Osteoblast (primary cell): ENCODE measurements at regions not wholly inside any gene's neighbourhood (a gene's known extent, or its start where the extent isn't known, plus 50 kb on each side); places are given as distances from the start of the nearest gene placed in this dataset.
"Not testable (repeated sequence)": the region's sequence is repeated elsewhere in the genome, so short reads cannot be mapped to it uniquely, and the experiment has no call there.

Experiments used
- DNase-seq: peaks from one replicate; pipeline ENCODE4 v3.0.0; 2011; ENCODE audit warnings: low spot score, mixed read lengths; ENCODE audit not compliant: insufficient read length; ENCODE audit errors: missing footprints
- H2AFZ ChIP-seq: 2 replicates; pipeline ENCODE4 v1.6.0; 2011; ENCODE audit warnings: mild to moderate bottlenecking, low read length
- H3K27ac ChIP-seq: 2 replicates; pipeline ENCODE4 v1.5.1; 2011; ENCODE audit warnings: mild to moderate bottlenecking, low read depth, low read length, moderate library complexity
- H3K27me3 ChIP-seq: 2 replicates; pipeline ENCODE4 v1.6.0; 2012; ENCODE audit warnings: mild to moderate bottlenecking, control low read depth, inconsistent platforms, low read length, moderate library complexity; ENCODE audit not compliant: insufficient read depth
- H3K36me3 ChIP-seq: 2 replicates; pipeline ENCODE4 v1.5.1; 2011; ENCODE audit warnings: mild to moderate bottlenecking, low read length, control low read depth, moderate library complexity; ENCODE audit not compliant: insufficient read depth
- H3K4me1 ChIP-seq: 2 replicates; pipeline ENCODE4 v1.5.1; 2011; ENCODE audit warnings: mild to moderate bottlenecking, low read length, control low read depth, moderate library complexity; ENCODE audit not compliant: insufficient read depth
- H3K4me2 ChIP-seq: 2 replicates; pipeline ENCODE4 v1.6.0; 2011; ENCODE audit warnings: mild to moderate bottlenecking, low read length; ENCODE audit not compliant: insufficient read depth
- H3K4me3 ChIP-seq: fragments of 200-600 bp; sonication (generic); 3 replicates; pipeline ENCODE4 v1.5.1; 2012; ENCODE audit warnings: mild to moderate bottlenecking, low read length, inconsistent platforms; ENCODE audit not compliant: insufficient read depth
- H3K79me2 ChIP-seq: 2 replicates; pipeline ENCODE4 v1.6.0; 2012; ENCODE audit warnings: mild to moderate bottlenecking, low read length, control low read depth, inconsistent platforms; ENCODE audit not compliant: insufficient read depth
- H3K9me3 ChIP-seq: 2 replicates; pipeline ENCODE4 v1.5.1; 2011; ENCODE audit warnings: low read depth, low read length, control low read depth
- H4K20me1 ChIP-seq: 2 replicates; pipeline ENCODE4 v1.6.0; 2012; ENCODE audit warnings: mild to moderate bottlenecking, low read length, control low read depth; ENCODE audit not compliant: insufficient read depth
- TF ChIP-seq, protein P1 (sequence below): IDR thresholded peaks from 2 replicates; pipeline ENCODE4 v1.5.1; 2011; ENCODE audit warnings: mild to moderate bottlenecking, low read depth, low read length, moderate library complexity; ENCODE audit errors: extremely low read depth

DNA sequence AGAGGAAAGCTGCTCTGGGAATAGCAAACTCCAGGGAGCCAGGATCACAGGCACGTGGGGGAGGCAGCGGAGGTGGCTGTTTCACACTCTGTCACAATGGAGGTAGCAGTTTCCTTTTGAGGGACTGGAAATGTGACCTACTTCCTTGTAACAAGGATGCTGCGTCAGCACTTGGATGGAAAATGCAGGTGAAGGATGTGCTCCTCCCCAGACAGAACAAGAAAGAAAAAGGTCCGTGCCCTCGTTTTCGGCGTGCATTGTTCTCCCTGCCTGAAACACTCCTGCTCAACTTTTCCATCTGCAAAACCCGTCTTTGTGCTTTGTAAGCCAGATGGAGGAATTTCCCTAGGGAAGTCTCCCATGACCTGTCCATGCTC lies 55.1 kb upstream of the SH3PXD2B start:
- Histone ChIP-seq H3K4me2 (no peak overlapping the region), H3K4me1 (no peaks in the 10 kb centered on the region), H3K4me3 (no peak overlapping the region), H3K9me3 (no peaks in the 10 kb centered on the region), H3K79me2 (no peaks in the 10 kb centered on the region), H3K27ac (no peak overlapping the region), H4K20me1 (no peaks in the 10 kb centered on the region), H3K27me3 (peaks cover 38% of the 10 kb centered on the region), H2AFZ (no peak overlapping the region), H3K36me3 (no peaks in the 10 kb centered on the region)
- TF ChIP-seq, protein P1, sequence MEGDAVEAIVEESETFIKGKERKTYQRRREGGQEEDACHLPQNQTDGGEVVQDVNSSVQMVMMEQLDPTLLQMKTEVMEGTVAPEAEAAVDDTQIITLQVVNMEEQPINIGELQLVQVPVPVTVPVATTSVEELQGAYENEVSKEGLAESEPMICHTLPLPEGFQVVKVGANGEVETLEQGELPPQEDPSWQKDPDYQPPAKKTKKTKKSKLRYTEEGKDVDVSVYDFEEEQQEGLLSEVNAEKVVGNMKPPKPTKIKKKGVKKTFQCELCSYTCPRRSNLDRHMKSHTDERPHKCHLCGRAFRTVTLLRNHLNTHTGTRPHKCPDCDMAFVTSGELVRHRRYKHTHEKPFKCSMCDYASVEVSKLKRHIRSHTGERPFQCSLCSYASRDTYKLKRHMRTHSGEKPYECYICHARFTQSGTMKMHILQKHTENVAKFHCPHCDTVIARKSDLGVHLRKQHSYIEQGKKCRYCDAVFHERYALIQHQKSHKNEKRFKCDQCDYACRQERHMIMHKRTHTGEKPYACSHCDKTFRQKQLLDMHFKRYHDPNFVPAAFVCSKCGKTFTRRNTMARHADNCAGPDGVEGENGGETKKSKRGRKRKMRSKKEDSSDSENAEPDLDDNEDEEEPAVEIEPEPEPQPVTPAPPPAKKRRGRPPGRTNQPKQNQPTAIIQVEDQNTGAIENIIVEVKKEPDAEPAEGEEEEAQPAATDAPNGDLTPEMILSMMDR: no peak
- no peak for DNase-seq

DNA sequence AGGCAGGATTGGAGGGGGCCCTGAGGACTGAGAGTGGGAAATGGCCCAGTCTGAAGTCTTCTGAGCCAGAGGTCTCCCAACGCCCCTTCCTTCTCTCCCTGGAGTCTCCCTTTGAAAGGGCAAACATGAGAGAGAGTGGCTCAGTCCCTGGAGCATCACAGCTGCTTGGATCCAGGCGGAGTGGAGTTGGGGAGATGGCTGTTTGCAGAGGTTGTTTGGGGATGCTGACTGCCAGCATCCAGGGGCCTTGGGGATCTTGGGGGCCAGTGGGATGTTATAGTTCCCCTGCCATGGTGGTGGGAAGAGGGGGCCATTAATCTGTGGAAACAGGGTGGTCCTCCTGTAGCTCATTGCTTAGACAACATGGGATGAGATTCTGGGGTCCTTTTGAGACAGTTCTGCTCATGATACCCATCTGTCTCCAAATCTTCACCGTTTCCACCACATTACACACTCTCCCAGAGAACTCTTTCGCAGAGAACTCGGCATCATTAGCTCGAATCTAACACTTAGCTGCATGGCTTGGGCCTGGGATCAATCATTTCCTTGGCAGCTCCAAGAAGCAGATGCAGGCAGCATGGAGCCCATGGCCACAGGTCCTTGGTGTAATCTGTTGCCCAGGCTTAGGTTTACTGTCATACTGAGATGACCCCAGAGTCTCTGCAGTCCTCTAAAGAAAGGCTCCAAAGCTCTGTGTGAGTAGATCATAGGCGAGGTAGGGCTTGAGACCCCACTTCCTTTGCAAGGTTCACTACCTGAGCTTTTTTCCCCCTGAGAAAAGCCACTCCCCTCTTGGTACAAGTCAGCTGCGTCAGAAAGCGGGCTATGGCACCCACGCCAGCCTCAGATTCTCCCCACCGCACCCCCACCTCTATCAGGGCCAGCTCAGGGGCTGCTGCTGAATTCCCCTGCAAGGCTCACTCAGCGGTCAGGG lies 54.4 kb upstream of the SH3PXD2B start:
- Histone ChIP-seq H3K4me2 (no peak overlapping the region), H4K20me1 (no peaks in the 10 kb centered on the region), H3K9me3 (no peaks in the 10 kb centered on the region), H2AFZ (no peak overlapping the region), H3K36me3 (no peaks in the 10 kb centered on the region), H3K4me3 (no peak overlapping the region), H3K79me2 (no peaks in the 10 kb centered on the region), H3K27me3 (peaks cover 38% of the 10 kb centered on the region), H3K4me1 (no peaks in the 10 kb centered on the region), H3K27ac (no peak overlapping the region)
- TF ChIP-seq, protein P1: no peak
- DNase-seq: no peak

DNA sequence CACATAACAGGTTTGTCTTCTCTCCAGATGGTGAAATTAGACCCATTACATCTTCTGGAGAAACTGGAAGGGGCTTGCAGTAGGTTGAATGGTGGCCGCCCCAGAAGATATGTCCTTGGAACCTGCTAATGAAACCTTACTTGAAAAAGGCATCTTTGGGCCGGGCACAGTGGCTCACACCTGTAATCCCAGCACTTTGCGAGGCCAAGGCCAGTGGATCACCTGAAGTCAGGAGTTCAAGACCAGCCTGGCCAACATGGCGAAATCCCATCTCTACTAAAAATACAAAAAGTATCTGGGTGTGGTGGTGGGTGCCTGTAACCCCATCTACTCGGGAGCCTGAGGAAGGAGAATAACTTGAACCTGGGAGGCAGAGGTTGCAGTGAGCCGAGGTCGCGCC lies 53.2 kb upstream of the SH3PXD2B start:
- H3K79me2 ChIP-seq, DNase-seq, H3K9me3 ChIP-seq, H2AFZ ChIP-seq, H3K4me1 ChIP-seq, H4K20me1 ChIP-seq, H3K27ac ChIP-seq, H3K36me3 ChIP-seq, H3K4me2 ChIP-seq, H3K4me3 ChIP-seq: not testable (repeated sequence)
- H3K27me3 ChIP-seq: peaks cover 38% of the 10 kb centered on the region

DNA sequence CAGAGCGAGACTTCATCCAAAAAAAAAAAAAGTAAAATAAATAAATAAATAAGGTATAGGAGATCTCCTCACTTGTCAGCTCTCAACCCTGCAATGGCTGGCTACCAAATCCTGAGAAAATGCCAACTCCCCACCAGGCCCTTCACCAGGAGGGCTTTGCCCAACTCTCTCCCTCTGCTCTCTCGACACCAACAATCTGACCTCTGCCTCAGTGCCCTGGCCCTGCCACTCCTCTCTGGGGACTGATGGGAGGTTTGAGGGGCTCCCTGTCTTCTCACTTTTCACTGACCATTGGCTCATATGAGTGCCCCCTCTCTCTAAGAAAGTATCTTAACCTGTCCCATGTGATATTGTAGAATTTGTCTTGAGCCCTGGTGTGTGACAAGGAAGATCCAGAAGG lies 52.6 kb upstream of the SH3PXD2B start:
- Histone ChIP-seq H4K20me1 (no peaks in the 10 kb centered on the region), H3K4me1 (no peaks in the 10 kb centered on the region), H3K4me3 (no peak overlapping the region), H2AFZ (no peak overlapping the region), H3K36me3 (no peaks in the 10 kb centered on the region), H3K79me2 (no peaks in the 10 kb centered on the region), H3K27me3 (peaks cover 38% of the 10 kb centered on the region), H3K27ac (no peak overlapping the region), H3K4me2 (no peak overlapping the region), H3K9me3 (no peaks in the 10 kb centered on the region)
- no peak for DNase-seq
- TF ChIP-seq, protein P1: no peak
